RWPE2 (cell line): ENCODE measurements at regions not wholly inside any gene's neighbourhood (a gene's known extent, or its start where the extent isn't known, plus 50 kb on each side); places are given as distances from the start of the nearest gene placed in this dataset.
"Not testable (repeated sequence)": the region's sequence is repeated elsewhere in the genome, so short reads cannot be mapped to it uniquely, and the experiment has no call there.

Experiments
- ATAC-seq: fragments of 200-7000 bp; cut with Tn5 transposase; 3 replicates; pipeline ENCODE4 v1.9.1; 2021; ENCODE audit warnings: low read depth
- DNase-seq: peaks from one replicate; pipeline ENCODE4 v3.0.0-alpha.2; 2020; ENCODE audit warnings: low spot score
- H3K27ac ChIP-seq: fragments of 450-650 bp; 2 replicates; pipeline ENCODE4 v1.5.1; 2017; ENCODE audit warnings: mild to moderate bottlenecking; ENCODE audit not compliant: poor library complexity, severe bottlenecking
- H3K27me3 ChIP-seq: fragments of 250-450 bp; sonication (Bioruptor Pico); 2 replicates; pipeline ENCODE4 v1.5.1; 2021; ENCODE audit warnings: mild to moderate bottlenecking, moderate library complexity; ENCODE audit not compliant: insufficient read depth, poor library complexity, severe bottlenecking
- H3K36me3 ChIP-seq: fragments of 250-450 bp; sonication (Bioruptor Pico); 2 replicates; pipeline ENCODE4 v1.5.1; 2020; ENCODE audit warnings: low read depth, mild to moderate bottlenecking, moderate library complexity
- H3K4me1 ChIP-seq: fragments of 250-450 bp; sonication (Bioruptor Pico); 2 replicates; pipeline ENCODE4 v1.5.1; 2021; ENCODE audit warnings: mild to moderate bottlenecking, moderate library complexity; ENCODE audit not compliant: insufficient read depth, poor library complexity, severe bottlenecking
- H3K4me3 ChIP-seq: fragments of 250-450 bp; sonication (Bioruptor Pico); 2 replicates; pipeline ENCODE4 v1.5.1; 2021; ENCODE audit warnings: mild to moderate bottlenecking, moderate library complexity; ENCODE audit not compliant: severe bottlenecking
- H3K9me3 ChIP-seq: fragments of 250-450 bp; sonication (Bioruptor Pico); 2 replicates; pipeline ENCODE4 v1.5.1; 2021; ENCODE audit warnings: mild to moderate bottlenecking, moderate library complexity; ENCODE audit not compliant: severe bottlenecking
- TF ChIP-seq, protein P1 (sequence below): fragments of 450-650 bp; IDR thresholded peaks from one replicate; pipeline ENCODE4 v1.5.1; 2017; ENCODE audit warnings: mild to moderate bottlenecking, moderate library complexity; ENCODE audit not compliant: poor library complexity, severe bottlenecking

DNA sequence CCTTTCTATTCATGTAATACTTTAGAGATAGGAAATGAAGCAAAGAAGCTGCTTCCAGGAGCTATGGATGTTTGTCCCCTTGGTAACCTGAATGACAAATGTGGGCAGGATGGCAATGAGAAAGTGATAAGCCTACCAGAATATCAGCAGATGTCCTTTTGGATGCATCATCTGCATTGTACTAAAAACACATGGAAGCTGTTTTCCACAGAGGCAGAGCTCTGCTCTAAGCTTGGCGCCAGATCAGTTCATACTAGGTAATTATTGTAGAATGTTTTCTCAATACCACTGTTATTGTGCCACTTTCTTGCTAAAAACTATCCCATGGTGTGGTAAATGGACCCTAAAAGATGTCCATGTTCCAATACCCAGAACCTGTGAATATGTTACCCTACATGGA lies 100.2 kb downstream of the DTWD1 start:
- Histone ChIP-seq H3K27me3 (no peaks in the 10 kb centered on the region), H3K4me3 (no peak overlapping the region), H3K27ac (no peak overlapping the region), H3K9me3 (no peaks in the 10 kb centered on the region), H3K36me3 (no peaks in the 10 kb centered on the region), H3K4me1 (no peaks in the 10 kb centered on the region)
- TF ChIP-seq, protein P1, sequence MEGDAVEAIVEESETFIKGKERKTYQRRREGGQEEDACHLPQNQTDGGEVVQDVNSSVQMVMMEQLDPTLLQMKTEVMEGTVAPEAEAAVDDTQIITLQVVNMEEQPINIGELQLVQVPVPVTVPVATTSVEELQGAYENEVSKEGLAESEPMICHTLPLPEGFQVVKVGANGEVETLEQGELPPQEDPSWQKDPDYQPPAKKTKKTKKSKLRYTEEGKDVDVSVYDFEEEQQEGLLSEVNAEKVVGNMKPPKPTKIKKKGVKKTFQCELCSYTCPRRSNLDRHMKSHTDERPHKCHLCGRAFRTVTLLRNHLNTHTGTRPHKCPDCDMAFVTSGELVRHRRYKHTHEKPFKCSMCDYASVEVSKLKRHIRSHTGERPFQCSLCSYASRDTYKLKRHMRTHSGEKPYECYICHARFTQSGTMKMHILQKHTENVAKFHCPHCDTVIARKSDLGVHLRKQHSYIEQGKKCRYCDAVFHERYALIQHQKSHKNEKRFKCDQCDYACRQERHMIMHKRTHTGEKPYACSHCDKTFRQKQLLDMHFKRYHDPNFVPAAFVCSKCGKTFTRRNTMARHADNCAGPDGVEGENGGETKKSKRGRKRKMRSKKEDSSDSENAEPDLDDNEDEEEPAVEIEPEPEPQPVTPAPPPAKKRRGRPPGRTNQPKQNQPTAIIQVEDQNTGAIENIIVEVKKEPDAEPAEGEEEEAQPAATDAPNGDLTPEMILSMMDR: no peak
- ATAC-seq (no peak), DNase-seq (no peak)

DNA sequence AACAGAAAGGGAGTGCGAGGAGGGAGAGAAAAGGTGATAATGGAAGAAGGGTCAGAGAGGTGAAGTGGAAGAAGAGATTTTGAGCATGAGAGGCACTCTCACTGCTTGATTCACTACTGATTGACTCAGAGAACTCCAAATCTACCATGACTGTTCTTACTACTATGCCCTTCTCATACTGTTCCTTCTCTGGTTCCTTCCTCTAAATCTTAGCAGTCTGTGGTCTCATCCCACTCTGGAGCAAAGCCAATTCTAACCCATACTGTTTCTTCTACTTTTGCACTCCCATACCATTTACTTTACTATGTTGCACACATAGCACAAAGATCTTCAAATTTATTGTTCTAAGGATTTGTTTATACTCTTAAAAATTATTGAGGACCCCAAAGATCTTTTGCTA lies 100.8 kb downstream of the DTWD1 start:
- no peak for ATAC-seq
- H3K4me1 ChIP-seq: no peaks in the 10 kb centered on the region
- no peaks in the 10 kb centered on the region for H3K36me3 ChIP-seq
- H3K27ac ChIP-seq: no peak overlapping the region
- TF ChIP-seq, protein P1: no peak
- H3K27me3 ChIP-seq: no peaks in the 10 kb centered on the region
- no peaks in the 10 kb centered on the region for H3K9me3 ChIP-seq
- DNase-seq: no peak
- H3K4me3 ChIP-seq: no peak overlapping the region

DNA sequence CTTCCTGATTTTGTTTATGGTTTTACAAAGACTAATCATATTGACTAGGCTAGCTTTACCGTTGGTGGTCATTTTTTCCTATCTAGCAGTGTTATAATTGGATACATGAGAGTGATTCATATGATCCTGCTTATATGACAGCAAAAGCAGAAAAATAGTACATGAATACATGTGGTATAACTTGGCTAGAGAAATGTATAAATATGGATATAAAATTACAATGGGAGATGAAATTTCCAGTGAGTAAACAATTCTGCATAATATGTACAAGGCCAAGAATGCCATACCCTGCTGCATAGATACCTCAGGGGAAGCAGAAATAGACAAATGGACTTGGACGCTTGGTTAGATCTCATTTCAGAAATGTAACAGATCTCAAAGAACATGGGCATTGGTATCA lies 103.1 kb downstream of the DTWD1 start:
- Histone ChIP-seq H3K36me3 (no peaks in the 10 kb centered on the region), H3K9me3 (no peaks in the 10 kb centered on the region), H3K4me1 (no peaks in the 10 kb centered on the region), H3K4me3 (no peak overlapping the region), H3K27me3 (no peaks in the 10 kb centered on the region), H3K27ac (no peak overlapping the region)
- ATAC-seq (no peak), DNase-seq (no peak)
- TF ChIP-seq, protein P1: no peak

DNA sequence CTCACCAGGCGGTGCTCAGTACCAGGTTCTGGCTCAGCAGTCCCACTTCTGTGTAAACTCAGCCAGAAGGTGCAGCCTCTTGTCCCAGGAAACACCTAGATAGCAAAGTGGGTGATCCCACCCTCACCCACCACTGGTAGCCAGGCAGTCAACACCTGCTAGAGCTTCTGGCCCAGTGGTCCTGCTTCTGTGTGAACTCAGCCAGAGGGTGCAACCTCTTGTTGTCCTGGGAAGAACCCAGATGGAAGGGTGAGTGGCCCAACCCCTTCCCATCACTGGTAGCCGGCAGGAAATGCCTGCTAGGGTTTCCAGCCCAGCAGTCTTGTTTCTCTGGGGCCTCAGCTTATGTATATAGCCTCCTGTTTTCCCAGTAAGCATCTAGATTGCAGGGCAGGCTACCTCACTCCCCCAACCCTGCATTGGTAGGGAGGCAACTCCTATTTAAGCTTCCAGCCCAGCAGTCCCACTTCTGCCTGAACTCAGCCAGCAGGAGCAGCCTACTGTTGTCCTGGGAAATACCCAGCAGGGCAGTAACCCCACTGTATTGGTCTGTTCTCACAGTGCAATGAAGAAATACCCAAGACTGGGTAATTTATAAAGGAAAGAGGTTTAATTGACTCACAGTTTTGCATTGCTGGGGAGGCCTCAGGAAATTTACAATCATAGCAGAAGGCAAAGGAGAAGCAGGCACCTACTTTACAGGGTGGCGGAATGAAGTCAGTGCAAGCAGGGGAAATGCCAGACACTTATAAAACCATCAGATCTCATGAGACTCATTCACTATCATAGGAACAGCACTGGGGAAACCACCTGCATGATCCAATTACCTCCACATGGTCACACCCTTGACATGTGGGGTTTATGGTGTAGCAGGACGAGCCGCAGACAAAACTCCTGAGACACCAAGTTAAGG lies 110.6 kb downstream of the DTWD1 start:
- ATAC-seq: peak; percentile 40; the same call in 2 of the 3 replicates

DNA sequence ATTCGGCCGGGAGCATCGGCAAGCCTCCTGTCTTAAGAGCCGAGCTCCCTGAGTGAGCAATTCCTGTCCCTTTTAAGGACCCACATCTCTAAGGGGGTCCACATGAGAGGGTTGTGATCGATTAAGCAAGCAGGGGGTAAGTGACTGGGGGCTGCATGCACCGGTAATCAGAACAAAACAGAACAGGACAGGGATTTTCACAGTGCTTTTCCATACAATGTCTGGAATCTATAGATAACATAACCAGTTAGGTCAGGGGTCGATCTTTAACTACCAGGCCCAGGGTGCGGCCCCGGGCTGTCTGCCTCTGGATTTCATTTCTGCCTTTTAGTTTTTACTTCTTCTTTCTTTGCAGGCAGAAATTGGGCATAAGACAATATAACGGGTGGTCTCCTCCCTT lies 111.3 kb downstream of the DTWD1 start:
- not testable (repeated sequence) for H3K9me3 ChIP-seq, H3K4me3 ChIP-seq, ATAC-seq, DNase-seq, H3K36me3 ChIP-seq, H3K27me3 ChIP-seq, H3K27ac ChIP-seq, H3K4me1 ChIP-seq

More for the DNA sequence above, 110.6 kb downstream of the DTWD1 start:
- Histone ChIP-seq H3K27ac (no peak overlapping the region), H3K27me3 (no peaks in the 10 kb centered on the region), H3K9me3 (no peaks in the 10 kb centered on the region), H3K4me1 (no peaks in the 10 kb centered on the region), H3K4me3 (no peak overlapping the region), H3K36me3 (no peaks in the 10 kb centered on the region)
- TF ChIP-seq, protein P1: no peak
- no peak for DNase-seq

DNA sequence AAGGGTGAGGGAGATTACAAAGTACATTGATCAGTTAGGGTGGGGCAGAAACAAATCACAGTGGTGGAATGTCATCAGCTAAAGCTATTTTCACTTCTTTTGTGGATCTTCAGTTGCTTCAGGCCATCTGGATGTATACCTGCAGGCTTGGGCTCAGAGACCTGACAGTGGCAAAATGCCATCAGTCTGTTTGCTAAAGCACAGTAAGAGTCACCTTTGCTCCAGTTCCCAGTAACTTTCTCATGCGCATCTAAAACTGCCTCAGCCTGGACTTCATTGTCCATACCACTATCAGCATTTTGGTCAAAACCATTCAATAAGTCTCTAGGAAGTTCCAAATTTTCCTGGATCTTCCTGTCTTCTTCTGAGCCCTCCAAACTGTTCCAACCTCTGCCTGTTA lies 113.2 kb downstream of the DTWD1 start:
- H3K27ac ChIP-seq, H3K9me3 ChIP-seq, H3K27me3 ChIP-seq, DNase-seq, H3K36me3 ChIP-seq, H3K4me1 ChIP-seq, H3K4me3 ChIP-seq: not testable (repeated sequence)
- peak; percentile 64; the same call in 2 of the 3 replicates for ATAC-seq
